CD4-positive, alpha-beta T cell (primary cell): ENCODE measurements at regions not wholly inside any gene's neighbourhood (a gene's known extent, or its start where the extent isn't known, plus 50 kb on each side); places are given as distances from the start of the nearest gene placed in this dataset.

ENCODE experiments used
- ATAC-seq: fragments of 200-7000 bp; cut with Tn5 transposase; one replicate; pipeline ENCODE4 v1.10.0; 2022; ENCODE audit warnings: mild to moderate bottlenecking; ENCODE audit not compliant: poor library complexity
- CTCF ChIA-PET: fragments of 350-600 bp; sonication (Branson Sonifier 250); formaldehyde crosslinking; loops from one replicate; lab custom pipeline; 2021; ENCODE audit warnings: antibody characterized with exemption, inconsistent platforms; lab: Charles Lee
- POLR2A ChIA-PET: fragments of 350-600 bp; sonication (Branson Sonifier 250); formaldehyde crosslinking; loops from one replicate; lab custom pipeline; 2021; ENCODE audit warnings: antibody characterized with exemption, inconsistent platforms; lab: Charles Lee
- DNase-seq, 14 experiments: peaks; one replicate each; pipeline ENCODE4 v3.0.0-alpha.2; 2013 to 2020; ENCODE audit warnings: mixed read lengths in 2 of 14
- H3K27ac ChIP-seq, 2 donors: one replicate each; pipeline versions ENCODE4 v1.5.1 to v1.7.0; 2013; ENCODE audit warnings: low read length in 2 of 2, low read depth in 1 of 2, mild to moderate bottlenecking in 1 of 2
- H3K27me3 ChIP-seq, 2 experiments: 1 replicate in 1 of 2; 2 replicates in 1 of 2; pipeline versions ENCODE4 v1.6.1 to v1.7.0; 2013; ENCODE audit warnings: low read length in 2 of 2, control low read depth in 1 of 2, mild to moderate bottlenecking in 1 of 2, moderate library complexity in 1 of 2; ENCODE audit not compliant: insufficient read depth in 2 of 2, control insufficient read depth in 1 of 2
- H3K36me3 ChIP-seq: one replicate; pipeline ENCODE4 v1.6.1; 2013; ENCODE audit warnings: low read length, control low read depth; ENCODE audit not compliant: insufficient read depth
- H3K4me1 ChIP-seq: one replicate; pipeline ENCODE4 v1.6.1; 2013; ENCODE audit warnings: low read length, control low read depth; ENCODE audit not compliant: insufficient read depth
- H3K4me3 ChIP-seq: one replicate; pipeline ENCODE4 v1.5.1; 2013; ENCODE audit warnings: mild to moderate bottlenecking, low read length, moderate library complexity
- H3K9me3 ChIP-seq, 2 experiments: 1 replicate in 1 of 2; 2 replicates in 1 of 2; pipeline versions ENCODE4 v1.6.1 to v1.7.0; 2013; ENCODE audit warnings: low read length in 2 of 2, mild to moderate bottlenecking in 2 of 2, control low read depth in 1 of 2, moderate library complexity in 1 of 2; ENCODE audit not compliant: control insufficient read depth in 1 of 2, insufficient read depth in 1 of 2
- H3K27ac Mint-ChIP-seq: one replicate; pipeline ENCODE4 v1.8.0; 2020; ENCODE audit warnings: mixed read lengths
- H3K27me3 Mint-ChIP-seq: one replicate; pipeline ENCODE4 v1.8.0; 2021; ENCODE audit warnings: mixed read lengths
- H3K36me3 Mint-ChIP-seq: one replicate; pipeline ENCODE4 v1.8.0; 2021; ENCODE audit warnings: low read depth, mixed read lengths
- H3K4me1 Mint-ChIP-seq: one replicate; pipeline ENCODE4 v1.8.0; 2021; ENCODE audit warnings: low read depth, mixed read lengths
- H3K4me3 Mint-ChIP-seq: one replicate; pipeline ENCODE4 v1.8.0; 2020; ENCODE audit warnings: mild to moderate bottlenecking, mixed read lengths
- H3K9me3 Mint-ChIP-seq: one replicate; pipeline ENCODE4 v1.8.0; 2020; ENCODE audit warnings: mixed read lengths
- intact Hi-C, 2 experiments: fragments of 100-400 bp; cut with DNase I in 1 of 2; cut with micrococcal nuclease in 1 of 2; formaldehyde crosslinking; loops; one replicate each; pipeline versions ENCODE4 v1.15.1 to v1.9.0; 2023 to 2025; cut with DNase I, micrococcal nuclease
- TF ChIP-seq, protein P1 (sequence below): fragments of 200-600 bp; IDR thresholded peaks from one replicate; pipeline ENCODE4 v1.8.0; 2022; ENCODE audit warnings: antibody characterized with exemption, mild to moderate bottlenecking

DNA sequence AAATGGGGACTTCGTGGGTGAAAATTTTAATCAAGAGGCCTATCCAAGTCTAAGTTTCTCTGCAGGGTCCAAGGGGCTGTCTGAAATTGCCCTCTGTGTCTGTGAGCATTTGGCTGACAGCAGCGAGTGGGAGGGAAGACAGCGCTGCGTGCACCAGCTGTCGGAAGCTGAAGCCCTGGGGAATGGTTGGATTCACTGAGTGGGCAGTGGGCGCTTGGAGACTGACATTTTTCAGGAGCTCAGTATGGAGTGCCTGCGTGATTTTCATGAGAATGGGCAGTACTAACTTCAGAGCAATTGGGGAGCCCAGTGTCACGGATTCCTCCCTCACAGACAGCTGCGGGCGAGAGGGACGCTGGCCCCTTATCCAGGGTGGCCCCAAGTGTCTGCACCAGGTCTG, 388.8 kb upstream of the B3GAT1 start:
- H3K27me3 Mint-ChIP-seq = peaks cover 45% of the 10 kb centered on the region

DNA sequence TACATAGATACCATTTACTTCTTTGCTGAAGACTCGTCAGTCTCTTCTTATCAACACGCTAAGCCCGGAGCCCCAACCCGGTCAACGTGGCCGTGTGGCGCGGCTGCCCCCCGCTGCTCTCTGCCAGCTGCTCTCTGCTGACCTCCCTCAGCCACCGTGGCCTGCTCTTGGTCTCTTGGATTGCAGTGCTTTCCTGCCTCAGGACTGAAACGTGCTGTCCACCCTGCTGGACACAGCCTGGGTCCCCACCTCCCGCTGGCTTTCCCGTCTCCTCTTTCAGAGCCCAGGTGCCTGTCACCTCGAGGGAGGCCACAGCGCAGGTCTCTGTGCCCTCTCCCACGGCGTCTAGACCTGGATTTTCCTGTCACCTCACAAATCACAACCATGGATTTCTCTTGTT, 388.1 kb upstream of the B3GAT1 start:
- no peak overlapping the region for H3K4me3 Mint-ChIP-seq
- no peak overlapping the region for H3K27ac Mint-ChIP-seq
- Histone ChIP-seq H3K9me3 (peaks cover 0 to 1% of the 10 kb centered on the region in 2 experiments), H3K27me3 (peaks cover 0 to 5% of the 10 kb centered on the region in 2 experiments), H3K4me1 (no peaks in the 10 kb centered on the region), H3K36me3 (no peaks in the 10 kb centered on the region), H3K4me3 (no peak overlapping the region), H3K27ac (no peak overlapping the region)
- no peak for ATAC-seq
- ChIA-PET CTCF (no interaction called here), POLR2A (no interaction called here)
- TF ChIP-seq, protein P1, sequence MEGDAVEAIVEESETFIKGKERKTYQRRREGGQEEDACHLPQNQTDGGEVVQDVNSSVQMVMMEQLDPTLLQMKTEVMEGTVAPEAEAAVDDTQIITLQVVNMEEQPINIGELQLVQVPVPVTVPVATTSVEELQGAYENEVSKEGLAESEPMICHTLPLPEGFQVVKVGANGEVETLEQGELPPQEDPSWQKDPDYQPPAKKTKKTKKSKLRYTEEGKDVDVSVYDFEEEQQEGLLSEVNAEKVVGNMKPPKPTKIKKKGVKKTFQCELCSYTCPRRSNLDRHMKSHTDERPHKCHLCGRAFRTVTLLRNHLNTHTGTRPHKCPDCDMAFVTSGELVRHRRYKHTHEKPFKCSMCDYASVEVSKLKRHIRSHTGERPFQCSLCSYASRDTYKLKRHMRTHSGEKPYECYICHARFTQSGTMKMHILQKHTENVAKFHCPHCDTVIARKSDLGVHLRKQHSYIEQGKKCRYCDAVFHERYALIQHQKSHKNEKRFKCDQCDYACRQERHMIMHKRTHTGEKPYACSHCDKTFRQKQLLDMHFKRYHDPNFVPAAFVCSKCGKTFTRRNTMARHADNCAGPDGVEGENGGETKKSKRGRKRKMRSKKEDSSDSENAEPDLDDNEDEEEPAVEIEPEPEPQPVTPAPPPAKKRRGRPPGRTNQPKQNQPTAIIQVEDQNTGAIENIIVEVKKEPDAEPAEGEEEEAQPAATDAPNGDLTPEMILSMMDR = no peak
- DNase-seq = no peak
- H3K4me1 Mint-ChIP-seq = no peaks in the 10 kb centered on the region
- no peaks in the 10 kb centered on the region for H3K36me3 Mint-ChIP-seq
- peaks cover 44% of the 10 kb centered on the region for H3K27me3 Mint-ChIP-seq
- intact Hi-C loops = no loop called here
- no peaks in the 10 kb centered on the region for H3K9me3 Mint-ChIP-seq

More for the DNA sequence above, 388.8 kb upstream of the B3GAT1 start:
- intact Hi-C loops = no loop called here
- Mint-ChIP-seq H3K4me1 (no peaks in the 10 kb centered on the region), H3K4me3 (no peak overlapping the region), H3K9me3 (no peaks in the 10 kb centered on the region), H3K36me3 (no peaks in the 10 kb centered on the region), H3K27ac (no peak overlapping the region)
- no peaks in the 10 kb centered on the region for H3K9me3 ChIP-seq
- H3K36me3 ChIP-seq = no peaks in the 10 kb centered on the region
- H3K27me3 ChIP-seq = peaks cover 0 to 5% of the 10 kb centered on the region in 2 experiments
- H3K4me3 ChIP-seq = no peak overlapping the region
- POLR2A ChIA-PET = no interaction called here
- TF ChIP-seq, protein P1 = no peak
- no peak overlapping the region for H3K27ac ChIP-seq
- H3K4me1 ChIP-seq = no peaks in the 10 kb centered on the region
- DNase-seq (no peak), ATAC-seq (no peak)
- CTCF ChIA-PET = no interaction called here

DNA sequence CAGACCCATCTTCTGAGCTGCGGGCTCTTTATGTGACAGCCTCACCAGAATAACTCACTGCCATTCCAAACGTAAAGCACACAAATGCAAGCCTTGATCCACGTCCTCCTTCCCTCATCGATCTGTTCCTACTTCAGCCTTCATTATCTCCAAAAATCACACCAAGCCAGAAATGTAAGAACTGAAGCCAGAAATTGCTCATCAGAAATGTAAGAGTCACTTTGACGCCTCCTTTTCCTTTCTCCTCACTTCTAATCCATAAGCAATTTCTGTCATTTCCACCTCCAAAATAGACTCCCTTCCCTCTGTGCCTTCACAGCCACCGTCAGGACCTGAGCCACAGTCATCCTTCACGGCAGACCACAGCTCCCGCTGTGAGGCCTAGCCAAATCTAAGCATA, 387.3 kb upstream of the B3GAT1 start:
- ATAC-seq (no peak), DNase-seq (no peak)
- Histone ChIP-seq H3K4me1 (no peaks in the 10 kb centered on the region), H3K9me3 (peaks cover 0 to 5% of the 10 kb centered on the region in 2 experiments), H3K4me3 (no peak overlapping the region), H3K36me3 (no peaks in the 10 kb centered on the region), H3K27me3 (peaks cover 0 to 5% of the 10 kb centered on the region in 2 experiments), H3K27ac (no peak overlapping the region)
- POLR2A ChIA-PET = no interaction called here
- Mint-ChIP-seq H3K36me3 (no peaks in the 10 kb centered on the region), H3K27me3 (peaks cover 42% of the 10 kb centered on the region), H3K4me3 (no peak overlapping the region), H3K27ac (no peak overlapping the region), H3K9me3 (no peaks in the 10 kb centered on the region), H3K4me1 (no peaks in the 10 kb centered on the region)
- intact Hi-C loops = no loop called here
- CTCF ChIA-PET = no interaction called here
- TF ChIP-seq, protein P1 = no peak
